GM04503 (cell line): ENCODE measurements at regions not wholly inside any gene's neighbourhood (a gene's known extent, or its start where the extent isn't known, plus 50 kb on each side); places are given as distances from the start of the nearest gene placed in this dataset.

ENCODE experiments used
- DNase-seq: peaks from one replicate; pipeline ENCODE4 v3.0.0-alpha.2; 2012; ENCODE audit warnings: low read depth

- DNase-seq, result no peak
Observed at GRCh38 chr2:60400462-60401246, 152.8 kb downstream of the BCL11A start.

- DNase-seq, result no peak
Observed at GRCh38 chr2:60394463-60394862, 159.0 kb downstream of the BCL11A start.

- DNase-seq, result no peak
Observed at GRCh38 chr2:60391649-60392375, 161.6 kb downstream of the BCL11A start.

- DNase-seq, result no peak
Observed at GRCh38 chr2:60391230-60391629, 162.2 kb downstream of the BCL11A start.

- DNase-seq, result no peak
Observed at GRCh38 chr2:60386436-60386835, 167.0 kb downstream of the BCL11A start.

- peak; percentile 8 for DNase-seq
Observed at GRCh38 chr2:60385648-60386047, 167.8 kb downstream of the BCL11A start.

- no peak for DNase-seq
Observed at GRCh38 chr2:60383401-60384143, 169.9 kb downstream of the BCL11A start.

- no peak for DNase-seq
Observed at GRCh38 chr2:60380411-60380810, 173.0 kb downstream of the BCL11A start.

- DNase-seq, result no peak
Observed at GRCh38 chr2:60379684-60380083, 173.8 kb downstream of the BCL11A start.

- DNase-seq, result no peak
Observed at GRCh38 chr2:60379216-60379615, 174.2 kb downstream of the BCL11A start.

GRCh38 chr2:60377825-60378224 lies 175.6 kb downstream of the BCL11A start:
- DNase-seq, result no peak

GRCh38 chr2:60376252-60376651 lies 177.2 kb downstream of the BCL11A start:
- no peak for DNase-seq

GRCh38 chr2:60371681-60372080 lies 181.8 kb downstream of the BCL11A start:
- DNase-seq, result no peak

GRCh38 chr2:60371219-60371618 lies 182.2 kb downstream of the BCL11A start:
- DNase-seq, result no peak

- no peak for DNase-seq
Observed at GRCh38 chr2:60370814-60371213, 182.6 kb downstream of the BCL11A start.

- no peak for DNase-seq
Observed at GRCh38 chr2:60368456-60368855, 185.0 kb downstream of the BCL11A start.

- no peak for DNase-seq
Observed at GRCh38 chr2:60366135-60366712, 187.2 kb downstream of the BCL11A start.

GRCh38 chr2:60365556-60365955 lies 187.9 kb downstream of the BCL11A start:
- DNase-seq, result no peak

GRCh38 chr2:60364491-60364890 lies 189.0 kb downstream of the BCL11A start:
- no peak for DNase-seq

GRCh38 chr2:60361498-60361897 lies 192.0 kb downstream of the BCL11A start:
- DNase-seq, result no peak

GRCh38 chr2:60359569-60359968 lies 193.9 kb downstream of the BCL11A start:
- DNase-seq, result no peak

- no peak for DNase-seq
Observed at GRCh38 chr2:60358476-60358875, 195.0 kb downstream of the BCL11A start.
